GM23338 (cell line): ENCODE measurements at regions not wholly inside any gene's neighbourhood (a gene's known extent, or its start where the extent isn't known, plus 50 kb on each side); places are given as distances from the start of the nearest gene placed in this dataset.

Source experiments
- ATAC-seq: fragments of 200-7000 bp; cut with Tn5 transposase; 3 replicates; pipeline ENCODE4 v1.9.1; 2020
- DNase-seq: peaks from one replicate; pipeline ENCODE4 v3.0.0-alpha.2; 2015; ENCODE audit warnings: low spot score
- H2AFZ ChIP-seq: fragments of 200-600 bp; sonication (generic); 2 replicates; pipeline ENCODE4 v1.8.0; 2016; ENCODE audit warnings: antibody characterized with exemption, mild to moderate bottlenecking, moderate library complexity
- H3F3A ChIP-seq: fragments of 200-600 bp; sonication (generic); replicated peaks from 2 replicates; pipeline ENCODE4 v1.8.0; 2017; ENCODE audit warnings: antibody characterized with exemption, mixed run types, low read depth
- H3K27ac ChIP-seq: fragments of 200-600 bp; sonication (generic); 2 replicates; pipeline ENCODE4 v1.6.1; 2016; ENCODE audit warnings: low read depth
- H3K27me3 ChIP-seq: fragments of 200-600 bp; sonication (generic); 2 replicates; pipeline ENCODE4 v1.8.0; 2016; ENCODE audit warnings: mild to moderate bottlenecking, mixed run types, moderate library complexity; ENCODE audit not compliant: insufficient read depth
- H3K36me3 ChIP-seq: fragments of 200-600 bp; sonication (generic); 2 replicates; pipeline ENCODE4 v1.8.0; 2016; ENCODE audit warnings: mild to moderate bottlenecking; ENCODE audit not compliant: insufficient read depth
- H3K4me1 ChIP-seq: fragments of 200-600 bp; sonication (generic); 2 replicates; pipeline ENCODE4 v1.8.0; 2016; ENCODE audit warnings: mild to moderate bottlenecking, moderate library complexity; ENCODE audit not compliant: insufficient read depth
- H3K4me2 ChIP-seq: fragments of 200-600 bp; sonication (generic); 2 replicates; pipeline ENCODE4 v1.7.1; 2017; ENCODE audit warnings: mixed run types
- H3K4me3 ChIP-seq: fragments of 200-600 bp; sonication (generic); 2 replicates; pipeline ENCODE4 v1.6.1; 2016; ENCODE audit warnings: mixed run types
- H3K79me2 ChIP-seq: fragments of 200-600 bp; sonication (generic); replicated peaks from 2 replicates; pipeline ENCODE4 v1.8.0; 2017; ENCODE audit warnings: mild to moderate bottlenecking; ENCODE audit not compliant: insufficient read depth
- H3K9me2 ChIP-seq: fragments of 200-600 bp; sonication (generic); 2 replicates; pipeline ENCODE4 v1.8.0; 2017; ENCODE audit not compliant: insufficient read depth
- H4K20me1 ChIP-seq: fragments of 200-600 bp; sonication (generic); replicated peaks from 2 replicates; pipeline ENCODE4 v1.8.0; 2017; ENCODE audit warnings: mild to moderate bottlenecking; ENCODE audit not compliant: insufficient read depth
- H3K27ac Mint-ChIP-seq: 2 replicates; pipeline ENCODE4 v1.8.0; 2020; ENCODE audit warnings: inconsistent platforms, mild to moderate bottlenecking, moderate library complexity, mixed read lengths
- H3K27me3 Mint-ChIP-seq: 3 replicates; pipeline ENCODE4 v1.8.0; 2022; ENCODE audit warnings: low read depth, mild to moderate bottlenecking, moderate library complexity, mixed read lengths, inconsistent platforms; ENCODE audit not compliant: insufficient read depth, poor library complexity
- H3K36me3 Mint-ChIP-seq: 3 replicates; pipeline ENCODE4 v1.8.0; 2021; ENCODE audit warnings: low read depth, mild to moderate bottlenecking, inconsistent platforms, moderate library complexity, mixed read lengths
- H3K4me1 Mint-ChIP-seq: 3 replicates; pipeline ENCODE4 v1.8.0; 2020; ENCODE audit warnings: mild to moderate bottlenecking, inconsistent platforms, mixed read lengths
- H3K4me3 Mint-ChIP-seq: 3 replicates; pipeline ENCODE4 v1.8.0; 2021; ENCODE audit warnings: moderate library complexity, mild to moderate bottlenecking, inconsistent platforms, mixed read lengths
- H3K9me3 Mint-ChIP-seq: 3 replicates; pipeline ENCODE4 v1.8.0; 2020; ENCODE audit warnings: moderate library complexity, mild to moderate bottlenecking, inconsistent platforms, mixed read lengths
- CREB1 ChIP-seq: fragments of 250-450 bp; sonication (Bioruptor Pico); IDR thresholded peaks from 2 replicates; pipeline ENCODE4 v1.5.0; 2020; ENCODE audit warnings: low read depth, mild to moderate bottlenecking, moderate library complexity
- CTCF ChIP-seq, 2 experiments: fragments of 200-600 bp in 1 of 2; sonication (generic) in 1 of 2; conservative IDR thresholded peaks; 2 replicates each; pipeline versions ENCODE4 v1.5.1 to v1.6.1; 2016 to 2017; ENCODE audit warnings: antibody characterized with exemption in 2 of 2, low read depth in 2 of 2, mild to moderate bottlenecking in 2 of 2, moderate library complexity in 1 of 2
- ETS1 ChIP-seq: IDR thresholded peaks from 2 replicates; pipeline ENCODE4 v1.6.1; 2016; ENCODE audit warnings: antibody characterized with exemption
- EZH2 ChIP-seq: fragments of 200-600 bp; sonication (generic); IDR thresholded peaks from one replicate; pipeline ENCODE4 v1.8.0; 2017; ENCODE audit warnings: antibody characterized with exemption, mild to moderate bottlenecking, low read depth; ENCODE audit not compliant: unreplicated experiment
- EZH2phosphoT487 ChIP-seq: fragments of 200-600 bp; sonication (generic); IDR thresholded peaks from one replicate; pipeline ENCODE4 v1.8.1; 2018; ENCODE audit warnings: antibody characterized with exemption; ENCODE audit not compliant: unreplicated experiment
- JUNB ChIP-seq: IDR thresholded peaks from one replicate; pipeline ENCODE4 v1.6.1; 2016; ENCODE audit warnings: antibody characterized with exemption; ENCODE audit not compliant: unreplicated experiment
- NANOG ChIP-seq: IDR thresholded peaks from 2 replicates; pipeline ENCODE4 v1.6.1; 2016; ENCODE audit warnings: antibody characterized with exemption, borderline replicate concordance
- POLR2AphosphoS5 ChIP-seq: IDR thresholded peaks from 2 replicates; pipeline ENCODE4 v1.6.1; 2016; ENCODE audit warnings: antibody characterized with exemption, low read depth
- REST ChIP-seq: IDR thresholded peaks from one replicate; pipeline ENCODE4 v1.6.1; 2018; ENCODE audit warnings: antibody characterized with exemption; ENCODE audit not compliant: unreplicated experiment
- STAT1 ChIP-seq: IDR thresholded peaks from one replicate; pipeline ENCODE4 v1.6.1; 2016; ENCODE audit warnings: antibody characterized with exemption; ENCODE audit not compliant: unreplicated experiment
- ZNF114 ChIP-seq: fragments of 250-450 bp; sonication (Bioruptor Pico); IDR thresholded peaks from 2 replicates; pipeline ENCODE4 v1.5.0; 2020; ENCODE audit warnings: mild to moderate bottlenecking, moderate library complexity
- ZNF331 ChIP-seq: fragments of 250-450 bp; sonication (Bioruptor Pico); IDR thresholded peaks from 2 replicates; pipeline ENCODE4 v1.5.0; 2020; ENCODE audit warnings: low read depth, mild to moderate bottlenecking, moderate library complexity
- ZNF462 ChIP-seq: fragments of 250-450 bp; sonication (Bioruptor Pico); IDR thresholded peaks from 2 replicates; pipeline ENCODE4 v1.5.0; 2020; ENCODE audit warnings: mild to moderate bottlenecking, moderate library complexity

GRCh38 chr20:53876956-53877355 is 193.4 kb downstream of the BCAS1 start:
- H3K36me3 ChIP-seq = no peaks in the 10 kb centered on the region
- peaks cover 41% of the 10 kb centered on the region for H3K4me1 ChIP-seq
- Mint-ChIP-seq H3K4me1 (peaks cover 33% of the 10 kb centered on the region), H3K4me3 (no peak overlapping the region), H3K27ac (no peak overlapping the region), H3K27me3 (peaks cover 8% of the 10 kb centered on the region), H3K36me3 (no peaks in the 10 kb centered on the region), H3K9me3 (no peaks in the 10 kb centered on the region)
- no peaks in the 10 kb centered on the region for H3K27me3 ChIP-seq
- no peaks in the 10 kb centered on the region for H3K79me2 ChIP-seq
- no peaks in the 10 kb centered on the region for H4K20me1 ChIP-seq
- ATAC-seq = no peak
- peaks cover 9% of the 10 kb centered on the region; the same call in 1 of the 2 replicates for H3F3A ChIP-seq
- no peak overlapping the region for H3K4me2 ChIP-seq
- peak overlapping the region; percentile 83 for H2AFZ ChIP-seq
- DNase-seq = no peak
- no peaks in the 10 kb centered on the region for H3K9me2 ChIP-seq
- no peak overlapping the region for H3K4me3 ChIP-seq
- no peak for TF ChIP-seq POLR2AphosphoS5
- TF ChIP-seq ZNF114 (CRISPR knock-in tag) = no peak
- TF ChIP-seq EZH2 = no peak
- no peak for TF ChIP-seq ZNF462 (CRISPR knock-in tag)
- TF ChIP-seq NANOG = no peak
- no peak for TF ChIP-seq ZNF331
- TF ChIP-seq CREB1 (CRISPR knock-in tag) = no peak
- no peak for TF ChIP-seq EZH2phosphoT487
- TF ChIP-seq STAT1 = no peak
- no peak for TF ChIP-seq JUNB
- TF ChIP-seq CTCF (conservative IDR thresholded peaks at IDR 0.05; ENCODE audit: low read depth in 2 of 2) = no peak
- TF ChIP-seq REST = no peak
- TF ChIP-seq ETS1 = no peak
- H3K27ac ChIP-seq = no peak overlapping the region
